Fibroblast of mammary gland (primary cell): ENCODE measurements at regions not wholly inside any gene's neighbourhood (a gene's known extent, or its start where the extent isn't known, plus 50 kb on each side); places are given as distances from the start of the nearest gene placed in this dataset.
"Not testable (repeated sequence)": the region's sequence is repeated elsewhere in the genome, so short reads cannot be mapped to it uniquely, and the experiment has no call there.

Source experiments
- DNase-seq: peaks from one replicate; pipeline ENCODE4 v3.0.0-alpha.2; 2010; ENCODE audit warnings: low read depth
- H3K4me3 ChIP-seq: 2 replicates; pipeline ENCODE4 v1.5.1; 2011; ENCODE audit warnings: low read depth, mild to moderate bottlenecking, low read length, moderate library complexity; ENCODE audit not compliant: control insufficient read depth
- CTCF ChIP-seq: conservative IDR thresholded peaks from 2 replicates; pipeline ENCODE4 v1.5.1; 2011; ENCODE audit warnings: low read depth, low read length, inconsistent platforms; ENCODE audit not compliant: control insufficient read depth, insufficient read depth

GRCh38 chr13:90321281-90321931, 1026.1 kb upstream of the MIR17HG start:
- H3K4me3 ChIP-seq: no peak overlapping the region
- TF ChIP-seq CTCF: no peak
- DNase-seq: no peak

- no peak overlapping the region for H3K4me3 ChIP-seq
- no peak for DNase-seq
- TF ChIP-seq CTCF: no peak
These were observed 1017.8 kb upstream of the MIR17HG start for GRCh38 chr13:90329641-90330040.

GRCh38 chr13:90331974-90332373, 1015.5 kb upstream of the MIR17HG start:
- no peak overlapping the region for H3K4me3 ChIP-seq
- no peak for TF ChIP-seq CTCF
- DNase-seq: no peak

GRCh38 chr13:90336507-90336906, 1011.0 kb upstream of the MIR17HG start:
- DNase-seq: no peak
- H3K4me3 ChIP-seq: no peak overlapping the region
- no peak for TF ChIP-seq CTCF

GRCh38 chr13:90341348-90341747, 1006.1 kb upstream of the MIR17HG start:
- H3K4me3 ChIP-seq, DNase-seq: not testable (repeated sequence)

- DNase-seq, H3K4me3 ChIP-seq: not testable (repeated sequence)
These were observed 998.9 kb upstream of the MIR17HG start for GRCh38 chr13:90348477-90349136.

GRCh38 chr13:90352763-90353162, 994.7 kb upstream of the MIR17HG start:
- no peak overlapping the region for H3K4me3 ChIP-seq
- TF ChIP-seq CTCF: no peak
- DNase-seq: no peak
